Endothelial cell (in vitro differentiated cells): ENCODE measurements at regions not wholly inside any gene's neighbourhood (a gene's known extent, or its start where the extent isn't known, plus 50 kb on each side); places are given as distances from the start of the nearest gene placed in this dataset.

Experiments used
- DNase-seq: peaks from one replicate; pipeline ENCODE4 v3.0.0; 2021; ENCODE audit warnings: low spot score
- H3K27ac Mint-ChIP-seq: one replicate; pipeline ENCODE4 v1.8.0; 2021; ENCODE audit warnings: mixed read lengths, inconsistent platforms; ENCODE audit not compliant: unreplicated experiment
- H3K27me3 Mint-ChIP-seq: one replicate; pipeline ENCODE4 v1.8.0; 2021; ENCODE audit warnings: mild to moderate bottlenecking, moderate library complexity, mixed read lengths, inconsistent platforms; ENCODE audit not compliant: unreplicated experiment
- H3K36me3 Mint-ChIP-seq: one replicate; pipeline ENCODE4 v1.8.0; 2021; ENCODE audit warnings: mild to moderate bottlenecking, low read depth, mixed read lengths, inconsistent platforms; ENCODE audit not compliant: unreplicated experiment
- H3K4me1 Mint-ChIP-seq: one replicate; pipeline ENCODE4 v1.8.0; 2021; ENCODE audit warnings: mild to moderate bottlenecking, mixed read lengths, inconsistent platforms; ENCODE audit not compliant: unreplicated experiment
- H3K4me3 Mint-ChIP-seq: one replicate; pipeline ENCODE4 v1.8.0; 2021; ENCODE audit warnings: mild to moderate bottlenecking, mixed read lengths, inconsistent platforms; ENCODE audit not compliant: unreplicated experiment
- H3K9me3 Mint-ChIP-seq: one replicate; pipeline ENCODE4 v1.8.0; 2021; ENCODE audit warnings: mixed read lengths, inconsistent platforms; ENCODE audit not compliant: unreplicated experiment
- TF ChIP-seq, protein P1 (sequence below): fragments of 200-600 bp; sonication (generic); IDR thresholded peaks from one replicate; pipeline ENCODE4 v1.5.0; 2021; ENCODE audit warnings: antibody characterized with exemption; ENCODE audit not compliant: unreplicated experiment

DNA sequence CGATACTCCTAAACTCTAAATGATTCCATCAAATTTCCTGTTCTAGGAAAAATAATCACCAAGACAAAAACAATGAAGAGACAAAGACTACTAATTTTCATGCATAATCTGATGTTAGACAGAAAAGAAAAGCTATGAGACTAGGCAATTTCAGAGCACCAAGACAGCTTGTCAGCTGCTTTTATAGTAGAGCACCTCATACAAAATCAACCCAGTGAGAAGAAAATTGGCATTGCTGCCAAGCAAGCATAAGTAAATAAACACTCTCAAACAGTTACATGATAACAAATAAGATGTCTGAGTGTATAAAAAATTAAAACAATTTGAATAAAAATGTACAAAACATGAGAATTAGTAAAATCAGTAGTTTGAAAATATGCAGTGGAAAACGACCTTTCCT is 1544.6 kb downstream of the C4orf33 start:
- DNase-seq: no peak
- TF ChIP-seq, protein P1, sequence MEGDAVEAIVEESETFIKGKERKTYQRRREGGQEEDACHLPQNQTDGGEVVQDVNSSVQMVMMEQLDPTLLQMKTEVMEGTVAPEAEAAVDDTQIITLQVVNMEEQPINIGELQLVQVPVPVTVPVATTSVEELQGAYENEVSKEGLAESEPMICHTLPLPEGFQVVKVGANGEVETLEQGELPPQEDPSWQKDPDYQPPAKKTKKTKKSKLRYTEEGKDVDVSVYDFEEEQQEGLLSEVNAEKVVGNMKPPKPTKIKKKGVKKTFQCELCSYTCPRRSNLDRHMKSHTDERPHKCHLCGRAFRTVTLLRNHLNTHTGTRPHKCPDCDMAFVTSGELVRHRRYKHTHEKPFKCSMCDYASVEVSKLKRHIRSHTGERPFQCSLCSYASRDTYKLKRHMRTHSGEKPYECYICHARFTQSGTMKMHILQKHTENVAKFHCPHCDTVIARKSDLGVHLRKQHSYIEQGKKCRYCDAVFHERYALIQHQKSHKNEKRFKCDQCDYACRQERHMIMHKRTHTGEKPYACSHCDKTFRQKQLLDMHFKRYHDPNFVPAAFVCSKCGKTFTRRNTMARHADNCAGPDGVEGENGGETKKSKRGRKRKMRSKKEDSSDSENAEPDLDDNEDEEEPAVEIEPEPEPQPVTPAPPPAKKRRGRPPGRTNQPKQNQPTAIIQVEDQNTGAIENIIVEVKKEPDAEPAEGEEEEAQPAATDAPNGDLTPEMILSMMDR: no peak
- Mint-ChIP-seq H3K4me1 (no peaks in the 10 kb centered on the region), H3K27me3 (peaks cover 1% of the 10 kb centered on the region), H3K9me3 (no peaks in the 10 kb centered on the region), H3K27ac (no peak overlapping the region), H3K4me3 (no peak overlapping the region), H3K36me3 (no peaks in the 10 kb centered on the region)

DNA sequence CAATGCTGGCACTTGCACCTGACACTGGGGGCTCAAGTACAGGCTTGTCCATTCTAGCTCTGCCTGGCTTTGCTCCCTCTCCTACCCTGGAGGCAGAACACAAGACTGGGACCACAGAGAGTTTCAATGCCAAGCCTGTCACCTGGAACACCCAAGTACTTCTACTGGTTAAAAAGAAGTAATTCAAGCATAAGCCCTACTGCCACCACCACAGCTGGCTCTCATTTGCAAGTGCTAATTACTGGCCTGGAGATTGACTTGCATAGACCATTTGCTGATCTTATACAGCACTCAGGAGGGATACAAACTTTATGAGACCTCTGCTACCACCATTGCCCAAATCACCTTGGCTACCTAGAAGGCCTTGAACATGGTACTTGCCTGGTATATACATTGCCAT is 1550.9 kb downstream of the C4orf33 start:
- H3K4me1 Mint-ChIP-seq: no peaks in the 10 kb centered on the region
- H3K4me3 Mint-ChIP-seq: no peak overlapping the region
- DNase-seq: no peak
- H3K27ac Mint-ChIP-seq: no peak overlapping the region
- no peaks in the 10 kb centered on the region for H3K9me3 Mint-ChIP-seq
- H3K36me3 Mint-ChIP-seq: no peaks in the 10 kb centered on the region
- TF ChIP-seq, protein P1: no peak
- peaks cover 4% of the 10 kb centered on the region for H3K27me3 Mint-ChIP-seq

DNA sequence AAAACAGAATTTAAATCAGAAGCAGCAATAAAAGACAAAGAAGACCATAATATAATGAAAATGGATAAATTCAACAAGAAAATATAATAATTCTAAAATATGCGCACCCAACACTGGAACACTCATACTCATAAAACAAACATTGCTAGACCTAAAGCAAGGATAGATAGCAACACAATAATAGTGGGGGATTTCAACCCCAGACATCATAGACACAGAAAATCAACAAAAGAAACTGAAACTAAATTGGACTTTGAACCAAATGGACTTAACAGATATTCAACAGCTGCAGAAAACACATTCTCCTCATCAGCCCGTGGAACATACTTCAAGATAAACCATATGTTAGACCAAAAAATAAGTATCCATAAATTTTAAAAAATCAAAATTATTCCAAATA is 1552.6 kb downstream of the C4orf33 start:
- DNase-seq: no peak
- Mint-ChIP-seq H3K4me3 (no peak overlapping the region), H3K27ac (no peak overlapping the region), H3K9me3 (no peaks in the 10 kb centered on the region), H3K4me1 (no peaks in the 10 kb centered on the region), H3K27me3 (peaks cover 4% of the 10 kb centered on the region), H3K36me3 (no peaks in the 10 kb centered on the region)
- TF ChIP-seq, protein P1: no peak

DNA sequence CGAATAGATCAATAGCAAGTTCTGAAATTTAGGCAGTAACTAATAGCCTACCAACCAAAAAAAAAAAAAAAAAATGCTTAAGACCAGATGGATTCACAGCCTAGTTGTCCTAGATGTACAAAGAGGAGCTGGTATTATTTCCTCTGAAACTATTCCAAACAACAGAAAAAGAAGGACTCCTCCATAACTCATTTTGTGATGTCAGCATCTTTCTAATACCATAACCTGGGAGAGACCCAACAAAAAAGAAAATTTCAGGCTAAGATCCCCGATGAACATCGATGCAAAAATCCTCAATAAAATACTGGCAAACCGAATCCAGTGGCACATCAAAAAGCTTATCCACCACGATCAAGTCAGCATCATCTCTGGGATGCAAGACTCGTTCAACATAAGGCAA is 1557.9 kb downstream of the C4orf33 start:
- H3K27me3 Mint-ChIP-seq: no peaks in the 10 kb centered on the region

DNA sequence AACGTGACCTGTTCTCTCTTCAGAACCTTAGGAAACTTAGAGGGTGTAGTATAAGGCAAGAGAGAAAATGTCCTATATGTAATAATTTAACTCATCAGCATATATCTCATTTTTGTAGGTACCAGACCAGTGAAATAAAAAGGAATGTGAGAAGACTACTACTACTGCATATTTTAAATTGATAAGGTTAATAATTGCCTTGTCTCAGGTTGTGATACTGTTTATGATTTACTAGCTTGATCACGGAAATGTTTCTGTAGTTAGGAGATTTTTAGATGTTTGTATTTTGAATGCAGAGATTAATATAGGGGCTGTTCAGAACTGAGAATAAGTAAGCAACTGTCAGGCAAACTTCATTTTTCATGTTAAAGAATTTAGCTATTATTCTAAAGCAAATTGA is 1563.4 kb downstream of the C4orf33 start:
- Mint-ChIP-seq H3K27ac (no peak overlapping the region), H3K4me1 (no peaks in the 10 kb centered on the region), H3K4me3 (no peak overlapping the region), H3K9me3 (no peaks in the 10 kb centered on the region), H3K36me3 (no peaks in the 10 kb centered on the region), H3K27me3 (peaks cover 1% of the 10 kb centered on the region)
- TF ChIP-seq, protein P1: no peak
- DNase-seq: no peak

More for the DNA sequence above, 1557.9 kb downstream of the C4orf33 start:
- TF ChIP-seq, protein P1: no peak
- Mint-ChIP-seq H3K9me3 (no peaks in the 10 kb centered on the region), H3K27ac (no peak overlapping the region), H3K4me3 (no peak overlapping the region), H3K4me1 (no peaks in the 10 kb centered on the region), H3K36me3 (no peaks in the 10 kb centered on the region)
- no peak for DNase-seq
